ENCODE measurements at regions not wholly inside any gene's neighbourhood (a gene's known extent, or its start where the extent isn't known, plus 50 kb on each side); places are given as distances from the start of the nearest gene placed in this dataset.
"Not testable (repeated sequence)": the region's sequence is repeated elsewhere in the genome, so short reads cannot be mapped to it uniquely, and the experiment has no call there.

DNA sequence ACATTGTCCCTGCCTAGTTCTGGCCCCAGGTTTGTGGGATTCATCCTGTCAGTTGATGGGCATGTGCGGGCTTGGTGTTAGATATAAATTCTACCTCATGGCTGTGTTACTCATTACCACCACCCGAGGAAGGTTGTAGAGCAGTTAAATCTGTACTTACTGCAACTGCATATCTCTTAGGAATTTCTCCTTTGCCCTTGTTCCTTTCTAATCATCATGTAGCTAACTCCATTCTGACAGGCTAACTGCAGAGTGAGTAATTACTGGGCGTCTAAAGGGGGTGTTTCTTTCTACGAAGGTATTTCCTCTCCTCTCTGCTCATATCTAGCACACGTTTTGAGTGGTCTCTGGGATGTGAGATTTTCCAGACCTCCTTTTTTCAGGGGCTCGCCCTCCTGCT is 1076.7 kb downstream of the TMTC2 start:
- Histone ChIP-seq H3K4me3 (ENCODE audit: low read length in 3 of 3) (no peak overlapping the region), H3K4me1 (ENCODE audit: control insufficient read depth in 3 of 3, insufficient read depth in 3 of 3, low read length in 3 of 3) (no peaks in the 10 kb centered on the region), H3K9ac (ENCODE audit: low read depth in 1 of 3, low read length in 3 of 3) (no peak overlapping the region), H3K9me3 (ENCODE audit: control insufficient read depth in 3 of 3, low read length in 3 of 3) (no peaks in the 10 kb centered on the region), H3K36me3 (ENCODE audit: control insufficient read depth in 3 of 3, insufficient read depth in 3 of 3, low read length in 3 of 3) (no peaks in the 10 kb centered on the region), H3K27ac (ENCODE audit: low read depth, low read length) (no peak overlapping the region), H3K27me3 (ENCODE audit: control insufficient read depth in 3 of 3, insufficient read depth in 3 of 3, low read length in 3 of 3) (no peaks in the 10 kb centered on the region)

DNA sequence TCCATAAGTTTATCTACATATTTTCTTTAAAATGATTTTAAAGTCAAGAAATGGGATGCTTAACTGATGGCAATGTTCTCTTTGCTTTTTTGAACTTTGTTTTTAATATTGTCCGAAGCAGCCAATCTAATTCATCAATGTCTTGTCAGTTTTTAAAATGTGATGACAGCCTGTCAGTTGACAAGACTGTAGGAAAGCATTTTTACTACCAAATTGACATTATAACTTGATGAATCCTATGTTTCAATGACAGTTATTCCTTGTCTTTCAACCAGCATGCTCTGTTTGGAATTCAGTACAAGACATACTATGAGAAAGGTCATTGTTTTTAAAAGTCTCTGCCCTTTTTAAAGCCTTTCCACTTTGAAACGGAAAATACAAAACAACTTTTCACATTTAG is 1073.2 kb downstream of the TMTC2 start:
- Histone ChIP-seq H3K9me3 (ENCODE audit: control insufficient read depth in 3 of 3, low read length in 3 of 3) (no peaks in the 10 kb centered on the region), H3K27ac (ENCODE audit: low read depth, low read length) (no peak overlapping the region), H3K36me3 (ENCODE audit: control insufficient read depth in 3 of 3, insufficient read depth in 3 of 3, low read length in 3 of 3) (no peaks in the 10 kb centered on the region), H3K27me3 (ENCODE audit: control insufficient read depth in 3 of 3, insufficient read depth in 3 of 3, low read length in 3 of 3) (no peaks in the 10 kb centered on the region), H3K4me1 (ENCODE audit: control insufficient read depth in 3 of 3, insufficient read depth in 3 of 3, low read length in 3 of 3) (no peaks in the 10 kb centered on the region), H3K9ac (ENCODE audit: low read depth in 1 of 3, low read length in 3 of 3) (no peak overlapping the region), H3K4me3 (ENCODE audit: low read length in 3 of 3) (no peak overlapping the region)

DNA sequence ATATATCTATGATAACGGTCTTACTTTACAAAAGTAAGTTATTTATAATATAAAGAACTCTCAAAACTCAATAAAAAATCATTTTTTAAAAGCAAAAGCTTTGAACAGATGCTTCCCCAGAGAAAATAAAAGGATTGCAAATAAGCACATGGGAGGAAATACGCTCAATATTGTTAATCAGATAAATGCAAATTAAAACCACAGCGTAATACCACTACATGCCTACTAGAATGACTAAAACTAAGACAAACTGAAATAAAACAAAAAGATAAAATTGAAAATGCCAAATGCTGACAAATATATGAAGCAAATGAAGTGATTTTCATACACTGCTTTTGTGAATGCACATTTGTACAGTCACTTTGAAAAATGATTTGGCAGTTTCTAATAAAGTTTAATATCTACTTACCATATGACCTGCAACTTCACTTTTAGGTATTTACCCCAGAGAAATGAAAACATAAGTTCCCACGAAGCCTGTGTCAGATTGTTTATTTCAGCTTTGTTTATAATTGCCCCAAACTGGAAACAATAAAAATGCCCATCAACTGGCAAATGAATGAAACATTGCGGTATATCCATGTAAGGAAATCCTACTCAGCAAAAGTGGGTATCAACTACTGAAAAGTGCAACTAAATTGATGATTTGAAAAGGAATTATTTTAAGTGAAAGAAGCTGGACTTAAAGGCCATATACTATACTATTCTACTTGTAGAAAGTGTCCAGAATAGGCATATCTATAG is 1072.4 kb downstream of the TMTC2 start:
- Histone ChIP-seq H3K4me3 (ENCODE audit: low read length in 3 of 3) (no peak overlapping the region), H3K27ac (ENCODE audit: low read depth, low read length) (no peak overlapping the region), H3K9ac (ENCODE audit: low read depth in 1 of 3, low read length in 3 of 3) (no peak overlapping the region), H3K4me1 (ENCODE audit: control insufficient read depth in 3 of 3, insufficient read depth in 3 of 3, low read length in 3 of 3) (no peaks in the 10 kb centered on the region), H3K9me3 (ENCODE audit: control insufficient read depth in 3 of 3, low read length in 3 of 3) (no peaks in the 10 kb centered on the region), H3K27me3 (ENCODE audit: control insufficient read depth in 3 of 3, insufficient read depth in 3 of 3, low read length in 3 of 3) (no peaks in the 10 kb centered on the region), H3K36me3 (ENCODE audit: control insufficient read depth in 3 of 3, insufficient read depth in 3 of 3, low read length in 3 of 3) (no peaks in the 10 kb centered on the region)

- no peaks in the 10 kb centered on the region for H3K36me3 ChIP-seq (ENCODE audit: control insufficient read depth in 3 of 3, insufficient read depth in 3 of 3, low read length in 3 of 3)
- no peak overlapping the region for H3K27ac ChIP-seq (ENCODE audit: low read depth, low read length)
- H3K9ac ChIP-seq (ENCODE audit: low read depth in 1 of 3, low read length in 3 of 3), result no peak overlapping the region
- H3K4me1 ChIP-seq (ENCODE audit: control insufficient read depth in 3 of 3, insufficient read depth in 3 of 3, low read length in 3 of 3), result no peaks in the 10 kb centered on the region
- no peaks in the 10 kb centered on the region for H3K9me3 ChIP-seq (ENCODE audit: control insufficient read depth in 3 of 3, low read length in 3 of 3)
- no peak overlapping the region for H3K4me3 ChIP-seq (ENCODE audit: low read length in 3 of 3)
- no peaks in the 10 kb centered on the region for H3K27me3 ChIP-seq (ENCODE audit: control insufficient read depth in 3 of 3, insufficient read depth in 3 of 3, low read length in 3 of 3)
These were observed 1067.2 kb downstream of the TMTC2 start for GRCh38 chr12:83753904-83754303.

GRCh38 chr12:83753205-83753604 is 1066.5 kb downstream of the TMTC2 start:
- no peaks in the 10 kb centered on the region for H3K27me3 ChIP-seq (ENCODE audit: control insufficient read depth in 3 of 3, insufficient read depth in 3 of 3, low read length in 3 of 3)
- H3K36me3 ChIP-seq (ENCODE audit: control insufficient read depth in 3 of 3, insufficient read depth in 3 of 3, low read length in 3 of 3), result no peaks in the 10 kb centered on the region
- no peak overlapping the region for H3K27ac ChIP-seq (ENCODE audit: low read depth, low read length)
- H3K4me1 ChIP-seq (ENCODE audit: control insufficient read depth in 3 of 3, insufficient read depth in 3 of 3, low read length in 3 of 3), result no peaks in the 10 kb centered on the region
- H3K9me3 ChIP-seq (ENCODE audit: control insufficient read depth in 3 of 3, low read length in 3 of 3), result no peaks in the 10 kb centered on the region
- no peak overlapping the region for H3K4me3 ChIP-seq (ENCODE audit: low read length in 3 of 3)
- H3K9ac ChIP-seq (ENCODE audit: low read depth in 1 of 3, low read length in 3 of 3), result no peak overlapping the region

DNA sequence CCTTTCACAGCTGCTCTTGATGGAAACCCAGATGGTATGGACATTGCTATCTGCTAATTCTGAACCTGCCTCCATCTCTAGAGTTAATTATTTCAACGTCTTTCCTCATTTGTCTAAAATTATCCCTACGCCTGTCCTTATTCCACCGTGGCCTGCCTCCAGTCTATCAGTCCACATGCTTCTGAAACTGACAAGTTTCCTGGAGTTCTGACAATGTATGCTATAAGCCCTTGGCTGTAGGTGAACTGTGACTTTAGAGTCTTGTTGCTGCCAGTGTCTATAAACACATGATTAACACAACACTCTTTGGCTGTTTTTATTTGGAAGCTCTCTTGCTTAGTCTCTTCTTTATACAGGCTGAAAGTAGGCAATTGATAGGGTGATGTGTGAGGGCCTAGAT is 1052.9 kb downstream of the TMTC2 start:
- Histone ChIP-seq H3K4me3 (ENCODE audit: low read length in 3 of 3) (no peak overlapping the region), H3K36me3 (ENCODE audit: control insufficient read depth in 3 of 3, insufficient read depth in 3 of 3, low read length in 3 of 3) (no peaks in the 10 kb centered on the region), H3K4me1 (ENCODE audit: control insufficient read depth in 3 of 3, insufficient read depth in 3 of 3, low read length in 3 of 3) (no peaks in the 10 kb centered on the region), H3K9me3 (ENCODE audit: control insufficient read depth in 3 of 3, low read length in 3 of 3) (no peaks in the 10 kb centered on the region), H3K27ac (ENCODE audit: low read depth, low read length) (no peak overlapping the region), H3K9ac (ENCODE audit: low read depth in 1 of 3, low read length in 3 of 3) (no peak overlapping the region), H3K27me3 (ENCODE audit: control insufficient read depth in 3 of 3, insufficient read depth in 3 of 3, low read length in 3 of 3) (no peaks in the 10 kb centered on the region)

DNA sequence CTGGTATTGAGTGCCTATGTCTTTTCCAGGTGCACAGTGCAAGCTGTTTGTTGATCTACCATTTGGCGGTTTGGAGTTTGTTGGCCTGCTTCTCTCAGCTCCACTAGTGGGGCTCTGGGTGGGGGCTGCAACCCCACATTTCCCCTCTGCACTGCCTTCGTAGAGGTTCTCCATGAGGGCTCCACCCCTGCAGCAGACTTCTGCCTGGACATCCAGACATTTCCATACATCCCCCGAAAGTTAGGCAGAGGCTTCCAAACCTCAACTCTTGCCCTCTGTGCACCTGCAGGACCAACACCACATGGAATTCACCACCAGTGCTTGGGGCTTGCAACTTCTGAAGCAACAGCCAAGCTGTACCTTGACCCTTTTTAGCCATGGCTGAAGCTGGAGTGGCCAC is 1024.1 kb downstream of the TMTC2 start:
- Histone ChIP-seq H3K36me3 (ENCODE audit: control insufficient read depth in 3 of 3, insufficient read depth in 3 of 3, low read length in 3 of 3) (no peaks in the 10 kb centered on the region), H3K4me3 (ENCODE audit: low read length in 3 of 3) (no peak overlapping the region), H3K27ac (ENCODE audit: low read depth, low read length) (no peak overlapping the region), H3K27me3 (ENCODE audit: control insufficient read depth in 3 of 3, insufficient read depth in 3 of 3, low read length in 3 of 3) (no peaks in the 10 kb centered on the region), H3K9ac (ENCODE audit: low read depth in 1 of 3, low read length in 3 of 3) (no peak overlapping the region), H3K9me3 (ENCODE audit: control insufficient read depth in 3 of 3, low read length in 3 of 3) (peaks cover 0 to 9% (median 3%) of the 10 kb centered on the region in 3 donors), H3K4me1 (ENCODE audit: control insufficient read depth in 3 of 3, insufficient read depth in 3 of 3, low read length in 3 of 3) (no peaks in the 10 kb centered on the region)

- Histone ChIP-seq H3K4me3 (ENCODE audit: low read length in 3 of 3) (no peak overlapping the region), H3K27ac (ENCODE audit: low read depth, low read length) (no peak overlapping the region), H3K9me3 (ENCODE audit: control insufficient read depth in 3 of 3, low read length in 3 of 3) (peaks cover 0 to 9% (median 3%) of the 10 kb centered on the region in 3 donors), H3K9ac (ENCODE audit: low read depth in 1 of 3, low read length in 3 of 3) (no peak overlapping the region), H3K36me3 (ENCODE audit: control insufficient read depth in 3 of 3, insufficient read depth in 3 of 3, low read length in 3 of 3) (no peaks in the 10 kb centered on the region), H3K27me3 (ENCODE audit: control insufficient read depth in 3 of 3, insufficient read depth in 3 of 3, low read length in 3 of 3) (no peaks in the 10 kb centered on the region), H3K4me1 (ENCODE audit: control insufficient read depth in 3 of 3, insufficient read depth in 3 of 3, low read length in 3 of 3) (no peaks in the 10 kb centered on the region)
These were observed 1023.2 kb downstream of the TMTC2 start for GRCh38 chr12:83709899-83710298.

DNA sequence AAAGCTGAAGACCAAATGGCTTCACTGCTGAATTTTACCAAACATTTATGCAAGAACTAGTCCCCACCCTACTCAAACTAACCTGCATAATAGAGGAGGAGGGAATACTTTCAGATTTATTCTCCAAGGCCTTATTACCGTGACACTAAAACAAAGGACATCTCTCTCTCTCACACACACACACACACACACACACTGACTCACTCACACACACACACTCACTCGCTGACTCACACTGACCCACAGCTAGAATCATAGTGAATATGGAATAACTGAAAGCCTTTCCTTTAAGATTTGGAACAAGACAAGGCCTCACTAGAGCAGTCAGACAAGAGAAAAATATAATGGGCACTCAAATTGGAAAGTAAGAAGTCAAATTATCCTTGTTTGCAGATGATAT is 1014.1 kb downstream of the TMTC2 start:
- H3K9me3 ChIP-seq (ENCODE audit: control insufficient read depth in 3 of 3, low read length in 3 of 3), result no peaks in the 10 kb centered on the region
- H3K9ac ChIP-seq (ENCODE audit: low read depth in 1 of 3, low read length in 3 of 3), result no peak overlapping the region
- no peaks in the 10 kb centered on the region for H3K27me3 ChIP-seq (ENCODE audit: control insufficient read depth in 3 of 3, insufficient read depth in 3 of 3, low read length in 3 of 3)
- no peak overlapping the region for H3K27ac ChIP-seq (ENCODE audit: low read depth, low read length)
- H3K4me3 ChIP-seq (ENCODE audit: low read length in 3 of 3), result no peak overlapping the region
- no peaks in the 10 kb centered on the region for H3K36me3 ChIP-seq (ENCODE audit: control insufficient read depth in 3 of 3, insufficient read depth in 3 of 3, low read length in 3 of 3)
- no peaks in the 10 kb centered on the region for H3K4me1 ChIP-seq (ENCODE audit: control insufficient read depth in 3 of 3, insufficient read depth in 3 of 3, low read length in 3 of 3)

- H3K36me3 ChIP-seq (ENCODE audit: control insufficient read depth in 3 of 3, insufficient read depth in 3 of 3, low read length in 3 of 3); H3K27me3 ChIP-seq (ENCODE audit: control insufficient read depth in 3 of 3, insufficient read depth in 3 of 3, low read length in 3 of 3): not testable (repeated sequence)
These were observed 1009.6 kb downstream of the TMTC2 start for GRCh38 chr12:83696311-83696710.

More at GRCh38 chr12:83696311-83696710, 1009.6 kb downstream of the TMTC2 start:
- H3K4me3 ChIP-seq (ENCODE audit: low read length in 3 of 3); H3K9ac ChIP-seq (ENCODE audit: low read depth in 1 of 3, low read length in 3 of 3); H3K27ac ChIP-seq (ENCODE audit: low read depth, low read length); H3K4me1 ChIP-seq (ENCODE audit: control insufficient read depth in 3 of 3, insufficient read depth in 3 of 3, low read length in 3 of 3); H3K9me3 ChIP-seq (ENCODE audit: control insufficient read depth in 3 of 3, low read length in 3 of 3): not testable (repeated sequence)
